ENCODE measurements at regions not wholly inside any gene's neighbourhood (a gene's known extent, or its start where the extent isn't known, plus 50 kb on each side); places are given as distances from the start of the nearest gene placed in this dataset.

DNA sequence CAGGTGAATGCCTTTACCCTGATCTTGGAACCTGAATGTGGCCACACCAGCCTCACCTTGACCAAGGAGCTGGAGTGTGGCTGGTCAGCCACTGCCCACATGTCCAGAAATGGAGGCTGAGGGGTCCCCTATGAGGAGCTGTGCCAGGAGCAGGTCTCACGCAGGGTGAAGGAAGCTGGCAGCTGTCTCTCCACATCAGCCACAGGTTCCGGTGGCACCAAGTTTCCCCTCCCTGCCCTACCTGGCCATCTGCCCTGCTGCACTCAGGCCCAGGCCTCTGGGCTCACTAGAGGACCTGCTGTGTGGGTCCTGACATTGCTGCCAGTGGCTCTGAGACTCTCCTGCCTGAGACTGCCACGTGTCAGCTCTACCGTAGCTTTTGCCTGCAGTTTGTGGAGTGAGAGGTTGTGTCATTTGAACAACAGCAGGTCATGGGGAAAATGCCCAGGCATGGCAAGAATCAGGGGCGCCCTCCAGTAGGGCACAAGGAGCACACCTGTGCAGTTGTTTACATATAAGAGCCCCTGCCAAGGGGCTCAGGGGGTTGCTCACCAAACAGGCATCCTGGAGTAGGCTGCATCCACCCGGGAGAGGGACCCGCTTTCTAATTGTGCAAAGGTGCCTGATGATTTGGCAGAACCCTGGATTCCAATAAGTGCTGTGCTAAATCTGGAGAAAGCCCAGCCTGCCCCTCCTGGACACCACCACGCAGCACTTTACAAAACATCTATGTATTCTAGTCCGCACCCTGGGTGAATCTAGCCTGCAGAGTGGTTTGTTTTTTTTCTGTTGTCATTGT, 258.5 kb upstream of the TLE3 start:
- no peak for DNase-seq (ENCODE audit: low read depth)
- TF ChIP-seq, protein P1, sequence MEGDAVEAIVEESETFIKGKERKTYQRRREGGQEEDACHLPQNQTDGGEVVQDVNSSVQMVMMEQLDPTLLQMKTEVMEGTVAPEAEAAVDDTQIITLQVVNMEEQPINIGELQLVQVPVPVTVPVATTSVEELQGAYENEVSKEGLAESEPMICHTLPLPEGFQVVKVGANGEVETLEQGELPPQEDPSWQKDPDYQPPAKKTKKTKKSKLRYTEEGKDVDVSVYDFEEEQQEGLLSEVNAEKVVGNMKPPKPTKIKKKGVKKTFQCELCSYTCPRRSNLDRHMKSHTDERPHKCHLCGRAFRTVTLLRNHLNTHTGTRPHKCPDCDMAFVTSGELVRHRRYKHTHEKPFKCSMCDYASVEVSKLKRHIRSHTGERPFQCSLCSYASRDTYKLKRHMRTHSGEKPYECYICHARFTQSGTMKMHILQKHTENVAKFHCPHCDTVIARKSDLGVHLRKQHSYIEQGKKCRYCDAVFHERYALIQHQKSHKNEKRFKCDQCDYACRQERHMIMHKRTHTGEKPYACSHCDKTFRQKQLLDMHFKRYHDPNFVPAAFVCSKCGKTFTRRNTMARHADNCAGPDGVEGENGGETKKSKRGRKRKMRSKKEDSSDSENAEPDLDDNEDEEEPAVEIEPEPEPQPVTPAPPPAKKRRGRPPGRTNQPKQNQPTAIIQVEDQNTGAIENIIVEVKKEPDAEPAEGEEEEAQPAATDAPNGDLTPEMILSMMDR (IDR thresholded peaks at IDR 0.05; ENCODE audit: low read depth, low read length) = no peak
- TF ChIP-seq POLR2A (IDR thresholded peaks at IDR 0.05; ENCODE audit: extremely low read depth, insufficient read length) = no peak
- TF ChIP-seq, protein P2, sequence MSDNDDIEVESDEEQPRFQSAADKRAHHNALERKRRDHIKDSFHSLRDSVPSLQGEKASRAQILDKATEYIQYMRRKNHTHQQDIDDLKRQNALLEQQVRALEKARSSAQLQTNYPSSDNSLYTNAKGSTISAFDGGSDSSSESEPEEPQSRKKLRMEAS (IDR thresholded peaks at IDR 0.05; ENCODE audit: low read depth, low read length) = no peak
- TF ChIP-seq MYC (IDR thresholded peaks at IDR 0.05; ENCODE audit: low read depth, low read length) = no peak
- H3K4me3 ChIP-seq (ENCODE audit: low read depth, low read length) = no peak overlapping the region

DNA sequence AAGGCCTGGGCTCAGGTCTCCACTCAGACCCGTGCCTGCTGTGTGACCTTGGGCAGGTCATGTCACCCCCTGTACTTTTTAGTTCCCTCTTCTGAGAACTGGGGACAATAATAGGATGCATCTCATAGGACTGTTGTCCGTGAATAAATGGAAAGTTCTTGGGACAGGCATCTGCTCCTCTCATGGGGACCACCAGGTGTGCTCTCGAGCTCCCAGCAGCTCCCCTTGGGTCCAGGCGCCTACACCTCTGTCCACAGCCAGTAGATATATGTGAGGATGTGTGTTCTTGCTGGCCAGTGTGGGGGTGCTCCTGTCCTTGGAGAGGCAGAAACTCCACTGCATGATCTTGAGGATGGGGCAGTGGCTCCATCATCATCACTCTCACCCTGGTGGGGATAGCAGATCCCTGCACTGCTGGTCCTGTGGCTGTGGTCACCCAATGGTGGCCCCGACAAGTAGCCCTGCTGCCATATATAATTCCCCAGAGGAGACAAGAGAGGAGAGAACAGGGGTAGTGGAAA, 257.6 kb upstream of the TLE3 start:
- no peak for DNase-seq (ENCODE audit: low read depth)
- TF ChIP-seq POLR2A (IDR thresholded peaks at IDR 0.05; ENCODE audit: extremely low read depth, insufficient read length) = no peak
- no peak for TF ChIP-seq MYC (IDR thresholded peaks at IDR 0.05; ENCODE audit: low read depth, low read length)
- TF ChIP-seq, protein P1 (IDR thresholded peaks at IDR 0.05; ENCODE audit: low read depth, low read length) = no peak
- TF ChIP-seq, protein P2 (IDR thresholded peaks at IDR 0.05; ENCODE audit: low read depth, low read length) = no peak
- H3K4me3 ChIP-seq (ENCODE audit: low read depth, low read length) = no peak overlapping the region

DNA sequence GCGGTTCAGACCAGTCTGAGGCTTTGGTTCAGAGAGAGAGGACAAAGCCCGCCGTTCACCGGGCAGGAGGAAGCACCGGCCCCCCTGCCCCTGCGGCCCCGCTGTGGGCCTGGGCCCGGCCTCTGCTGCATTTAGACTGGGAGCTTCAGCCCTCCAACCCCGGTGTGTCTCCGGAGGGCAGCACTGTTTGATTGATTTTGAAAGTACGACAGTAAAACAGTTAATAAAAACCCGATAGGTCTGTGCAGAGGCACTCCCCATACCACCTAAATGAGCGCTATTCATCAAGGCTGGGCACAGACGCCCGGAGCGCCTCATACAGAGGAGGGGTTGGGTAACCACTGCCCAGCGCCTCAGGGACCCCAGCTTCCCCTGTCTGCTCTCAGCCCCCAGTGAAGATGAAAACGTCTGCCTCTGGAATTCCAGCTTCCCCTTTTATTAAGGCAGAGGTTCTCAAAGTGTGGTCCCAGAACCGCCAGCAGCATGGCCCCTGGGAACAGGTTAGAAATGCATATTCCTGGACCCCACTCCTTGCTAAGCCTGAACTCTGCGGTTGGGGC, 256.7 kb upstream of the TLE3 start:
- H3K4me3 ChIP-seq (ENCODE audit: low read depth, low read length) = no peak overlapping the region
- TF ChIP-seq, protein P1 (IDR thresholded peaks at IDR 0.05; ENCODE audit: low read depth, low read length) = no peak
- TF ChIP-seq POLR2A (IDR thresholded peaks at IDR 0.05; ENCODE audit: extremely low read depth, insufficient read length) (no peak), MYC (IDR thresholded peaks at IDR 0.05; ENCODE audit: low read depth, low read length) (no peak)
- TF ChIP-seq, protein P2 (IDR thresholded peaks at IDR 0.05; ENCODE audit: low read depth, low read length) = no peak
- DNase-seq (ENCODE audit: low read depth) = no peak

- no peak for DNase-seq (ENCODE audit: low read depth)
- no peak for TF ChIP-seq MYC (IDR thresholded peaks at IDR 0.05; ENCODE audit: low read depth, low read length)
- TF ChIP-seq, protein P1 (IDR thresholded peaks at IDR 0.05; ENCODE audit: low read depth, low read length) = no peak
- TF ChIP-seq, protein P2 (IDR thresholded peaks at IDR 0.05; ENCODE audit: low read depth, low read length) = no peak
- H3K4me3 ChIP-seq (ENCODE audit: low read depth, low read length) = no peak overlapping the region
Observed at GRCh38 chr15:70353606-70354345, 256.1 kb upstream of the TLE3 start.

- DNase-seq (ENCODE audit: low read depth) = no peak
- TF ChIP-seq, protein P2 (IDR thresholded peaks at IDR 0.05; ENCODE audit: low read depth, low read length) = no peak
- TF ChIP-seq MYC (IDR thresholded peaks at IDR 0.05; ENCODE audit: low read depth, low read length) (no peak), POLR2A (IDR thresholded peaks at IDR 0.05; ENCODE audit: extremely low read depth, insufficient read length) (no peak)
- no peak overlapping the region for H3K4me3 ChIP-seq (ENCODE audit: low read depth, low read length)
Observed at GRCh38 chr15:70351941-70352774, 254.4 kb upstream of the TLE3 start.
